Uterus (tissue), 2 donors: ENCODE measurements at regions not wholly inside any gene's neighbourhood (a gene's known extent, or its start where the extent isn't known, plus 50 kb on each side); places are given as distances from the start of the nearest gene placed in this dataset.

Experiments
- CTCF ChIP-seq, 4 experiments: fragments of 200-600 bp in 2 of 4; fragments of 450-650 bp in 2 of 4; sonication (generic) in 2 of 4; IDR thresholded peaks; one replicate each; pipeline ENCODE4 v1.5.1; 2016 to 2019; ENCODE audit warnings: antibody characterized with exemption in 4 of 4, mild to moderate bottlenecking in 2 of 4, moderate library complexity in 1 of 4
- POLR2A ChIP-seq, 2 donors: fragments of 450-650 bp; IDR thresholded peaks; one replicate each; pipeline ENCODE4 v1.6.1; 2016; ENCODE audit warnings: antibody characterized with exemption in 2 of 2, mild to moderate bottlenecking in 1 of 2, moderate library complexity in 1 of 2

GRCh38 chr11:106326087-106326486 lies 248.6 kb downstream of the AASDHPPT start:
- TF ChIP-seq POLR2A (IDR thresholded peaks at IDR 0.05) (no peak), CTCF (IDR thresholded peaks at IDR 0.05) (no peak)
